ENCODE measurements at regions not wholly inside any gene's neighbourhood (a gene's known extent, or its start where the extent isn't known, plus 50 kb on each side); places are given as distances from the start of the nearest gene placed in this dataset.

DNA sequence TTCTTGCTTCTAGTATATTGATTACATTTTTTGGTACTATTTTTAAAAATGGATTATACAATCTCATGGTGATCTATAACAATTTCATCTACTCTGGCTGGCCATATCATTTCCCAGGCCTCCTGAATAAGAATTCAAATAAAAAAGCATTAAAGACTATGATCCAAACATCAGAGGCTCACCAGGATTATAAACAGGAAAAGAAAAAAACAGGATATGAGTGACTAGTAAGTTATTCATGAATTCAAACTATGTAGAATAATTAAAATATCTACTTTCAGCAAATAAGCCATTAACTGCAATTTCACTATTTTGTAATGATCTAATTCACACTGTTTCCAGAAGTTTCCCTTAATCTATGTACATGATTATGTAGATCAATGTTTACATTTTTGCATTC is 293.1 kb upstream of the CDH6 start:
- TF ChIP-seq GATA3 (IDR thresholded peaks at IDR 0.05; ENCODE audit: low read depth, low read length) (no peak), GATA2 (IDR thresholded peaks at IDR 0.05; ENCODE audit: low read depth, low read length) (no peak)
